ENCODE measurements at regions not wholly inside any gene's neighbourhood (a gene's known extent, or its start where the extent isn't known, plus 50 kb on each side); places are given as distances from the start of the nearest gene placed in this dataset.

GRCh38 chr1:95575291-95575690 is 341.3 kb downstream of the RWDD3 start (continued):
- TF ChIP-seq BRD4 (CRISPR knock-in tag; IDR thresholded peaks at IDR 0.05) (no peak), ZNF33A (CRISPR knock-in tag; IDR thresholded peaks at IDR 0.05; ENCODE audit: borderline replicate concordance) (no peak), NFYB (CRISPR knock-in tag; IDR thresholded peaks at IDR 0.05) (no peak)

GRCh38 chr1:95578462-95578861 is 344.5 kb downstream of the RWDD3 start:
- H3K79me2 ChIP-seq (ENCODE audit: insufficient read depth, low read length): no peaks in the 10 kb centered on the region
- BruUV-seq (replicated peaks): no TSS peak
- no peak for ATAC-seq
- TF ChIP-seq BCLAF1 (IDR thresholded peaks at IDR 0.05) (no peak), ZKSCAN1 (IDR thresholded peaks at IDR 0.05; ENCODE audit: low read length) (no peak), ZNF772 (CRISPR knock-in tag; IDR thresholded peaks at IDR 0.05) (no peak), TOPORS (CRISPR knock-in tag; IDR thresholded peaks at IDR 0.05) (no peak)
- ChIA-PET CTCF (ENCODE audit: low intra/inter-chr PET ratio, low total read pairs) (no interaction called here), POLR2A (no interaction called here)
- no peak for FAIRE-seq
- H3K4me3 ChIP-seq (replicated peaks in 1 of 3; ENCODE audit: insufficient read depth in 1 of 3, low read depth in 2 of 3, low read length in 3 of 3): no peak overlapping the region
- no peak overlapping the region for H2AFZ ChIP-seq (ENCODE audit: low read length)
- H3K9me3 ChIP-seq (ENCODE audit: low read length): no peaks in the 10 kb centered on the region
- 4% methylated on average over 3 of the region's 3 CpGs for WGBS (ENCODE audit: low lambda C conversion rate)
- no peak overlapping the region for H3K27ac ChIP-seq (ENCODE audit: extremely low read length, insufficient read depth, low read length)
- H3K4me1 ChIP-seq (ENCODE audit: insufficient read depth, low read length): no peaks in the 10 kb centered on the region
- intact Hi-C loops (cut with micrococcal nuclease; ENCODE audit: unreplicated experiment): no loop called here
- H3K9ac ChIP-seq (ENCODE audit: insufficient read depth, low read depth, low read length): no peak overlapping the region
- in situ Hi-C loops (cut with HindIII; ENCODE audit: extremely low pct_ligation_motif_present, low pct_unique_long_range_greater_than_20kb): no loop called here
- no peak for DNase-seq (ENCODE audit: low spot score)
- H3K4me2 ChIP-seq (ENCODE audit: low read depth, low read length): no peak overlapping the region
- H3K36me3 ChIP-seq (replicated peaks in 1 of 2; ENCODE audit: control insufficient read depth in 1 of 2, insufficient read depth in 2 of 2, low read length in 2 of 2): no peaks in the 10 kb centered on the region
- H3K27me3 ChIP-seq (ENCODE audit: control insufficient read depth in 1 of 2, insufficient read depth in 2 of 2, low read length in 2 of 2): no peaks in the 10 kb centered on the region; a peak in 1 of 5 replicates
- no peaks in the 10 kb centered on the region for H4K20me1 ChIP-seq (ENCODE audit: insufficient read depth, low read length)
